ENCODE measurements at regions not wholly inside any gene's neighbourhood (a gene's known extent, or its start where the extent isn't known, plus 50 kb on each side); places are given as distances from the start of the nearest gene placed in this dataset.
A peak's percentile ranks its signal among the peaks of the same experiment; 100 is the strongest.

GRCh38 chr16:48812856-48813255, 202.9 kb upstream of the N4BP1 start:
- no peaks in the 10 kb centered on the region for H3K4me1 Mint-ChIP-seq (ENCODE audit: unreplicated experiment)
- no peak for TF ChIP-seq CTCF (conservative IDR thresholded peaks at IDR 0.05)
- no peaks in the 10 kb centered on the region for H3K36me3 Mint-ChIP-seq
- no peak for DNase-seq (ENCODE audit: extremely low spot score, unreplicated experiment)
- no peaks in the 10 kb centered on the region for H3K9me3 Mint-ChIP-seq
- H3K27ac Mint-ChIP-seq = no peak overlapping the region
- H3K4me3 Mint-ChIP-seq = no peak overlapping the region
- peaks cover 78% of the 10 kb centered on the region for H3K27me3 Mint-ChIP-seq

- no peaks in the 10 kb centered on the region for H3K9me3 Mint-ChIP-seq
- H3K36me3 Mint-ChIP-seq = no peaks in the 10 kb centered on the region
- H3K4me3 Mint-ChIP-seq = peak overlapping the region; percentile 69
- H3K4me1 Mint-ChIP-seq (ENCODE audit: unreplicated experiment) = no peaks in the 10 kb centered on the region
- TF ChIP-seq CTCF (conservative IDR thresholded peaks at IDR 0.05) = no peak
- no peak overlapping the region for H3K27ac Mint-ChIP-seq
- H3K27me3 Mint-ChIP-seq = peaks cover 86% of the 10 kb centered on the region
- DNase-seq (ENCODE audit: extremely low spot score, unreplicated experiment) = no peak
Observed at GRCh38 chr16:48811478-48811877, 201.5 kb upstream of the N4BP1 start.

- peaks cover 87% of the 10 kb centered on the region for H3K27me3 Mint-ChIP-seq
- no peak overlapping the region for H3K27ac Mint-ChIP-seq
Observed at GRCh38 chr16:48810803-48811453, 200.9 kb upstream of the N4BP1 start.

GRCh38 chr16:48810436-48810802, 200.4 kb upstream of the N4BP1 start:
- Mint-ChIP-seq H3K36me3 (no peaks in the 10 kb centered on the region), H3K27me3 (peaks cover 88% of the 10 kb centered on the region), H3K27ac (no peak overlapping the region), H3K9me3 (no peaks in the 10 kb centered on the region), H3K4me3 (no peak overlapping the region), H3K4me1 (ENCODE audit: unreplicated experiment) (no peaks in the 10 kb centered on the region)
- no peak for TF ChIP-seq CTCF (conservative IDR thresholded peaks at IDR 0.05)
- DNase-seq (ENCODE audit: extremely low spot score, unreplicated experiment) = no peak

More at GRCh38 chr16:48810803-48811453, 200.9 kb upstream of the N4BP1 start:
- peak overlapping the region; percentile 47 for H3K4me3 Mint-ChIP-seq
- H3K4me1 Mint-ChIP-seq (ENCODE audit: unreplicated experiment) = no peaks in the 10 kb centered on the region
- DNase-seq (ENCODE audit: extremely low spot score, unreplicated experiment) = no peak
- H3K9me3 Mint-ChIP-seq = no peaks in the 10 kb centered on the region
- TF ChIP-seq CTCF (conservative IDR thresholded peaks at IDR 0.05) = no peak
- H3K36me3 Mint-ChIP-seq = no peaks in the 10 kb centered on the region

GRCh38 chr16:48790151-48790550, 180.2 kb upstream of the N4BP1 start:
- Mint-ChIP-seq H3K9me3 (no peaks in the 10 kb centered on the region), H3K4me3 (no peak overlapping the region), H3K36me3 (no peaks in the 10 kb centered on the region), H3K27me3 (peaks cover 7% of the 10 kb centered on the region), H3K4me1 (ENCODE audit: unreplicated experiment) (no peaks in the 10 kb centered on the region), H3K27ac (no peak overlapping the region)
- no peak for TF ChIP-seq CTCF (conservative IDR thresholded peaks at IDR 0.05)
- DNase-seq (ENCODE audit: extremely low spot score, unreplicated experiment) = no peak

- H3K4me1 Mint-ChIP-seq (ENCODE audit: unreplicated experiment) = no peaks in the 10 kb centered on the region
- H3K36me3 Mint-ChIP-seq = no peaks in the 10 kb centered on the region
- TF ChIP-seq CTCF (conservative IDR thresholded peaks at IDR 0.05) = no peak
- H3K27ac Mint-ChIP-seq = no peak overlapping the region
- H3K9me3 Mint-ChIP-seq = no peaks in the 10 kb centered on the region
- H3K27me3 Mint-ChIP-seq = peaks cover 7% of the 10 kb centered on the region
- no peak for DNase-seq (ENCODE audit: extremely low spot score, unreplicated experiment)
- no peak overlapping the region for H3K4me3 Mint-ChIP-seq
Observed at GRCh38 chr16:48788475-48788874, 178.5 kb upstream of the N4BP1 start.

Data from type B pancreatic cell (in vitro differentiated cells).